Activated naive CD4-positive, alpha-beta T cell treated with anti-CD3 and anti-CD28 coated beads for 36 hours (primary cell): ENCODE measurements at regions not wholly inside any gene's neighbourhood (a gene's known extent, or its start where the extent isn't known, plus 50 kb on each side); places are given as distances from the start of the nearest gene placed in this dataset.

Source experiments
- CTCF ChIA-PET: fragments of 350-600 bp; sonication (Branson Sonifier 250); formaldehyde crosslinking; loops from one replicate; lab custom pipeline; 2021; ENCODE audit warnings: antibody characterized with exemption; lab: Charles Lee
- DNase-seq: peaks from one replicate; pipeline ENCODE4 v3.0.0-alpha.2; 2020
- H3K27ac Mint-ChIP-seq: one replicate; pipeline ENCODE4 v1.8.0; 2021; ENCODE audit warnings: mild to moderate bottlenecking, mixed read lengths
- H3K27me3 Mint-ChIP-seq: one replicate; pipeline ENCODE4 v1.8.0; 2021; ENCODE audit warnings: low read depth, mixed read lengths
- H3K36me3 Mint-ChIP-seq: one replicate; pipeline ENCODE4 v1.8.0; 2021; ENCODE audit warnings: low read depth, mixed read lengths
- H3K4me1 Mint-ChIP-seq: one replicate; pipeline ENCODE4 v1.8.0; 2021; ENCODE audit warnings: low read depth, mixed read lengths
- H3K4me3 Mint-ChIP-seq: one replicate; pipeline ENCODE4 v1.8.0; 2021; ENCODE audit warnings: mild to moderate bottlenecking, moderate library complexity, mixed read lengths
- H3K9me3 Mint-ChIP-seq: one replicate; pipeline ENCODE4 v1.8.0; 2021; ENCODE audit warnings: mixed read lengths
- intact Hi-C: fragments of 100-400 bp; cut with micrococcal nuclease; formaldehyde crosslinking; loops from one replicate; pipeline ENCODE4 v1.15.1; 2023

GRCh38 chr9:1747417-1747967 lies 267.7 kb upstream of the SMARCA2 start:
- CTCF ChIA-PET, result no interaction called here

DNA sequence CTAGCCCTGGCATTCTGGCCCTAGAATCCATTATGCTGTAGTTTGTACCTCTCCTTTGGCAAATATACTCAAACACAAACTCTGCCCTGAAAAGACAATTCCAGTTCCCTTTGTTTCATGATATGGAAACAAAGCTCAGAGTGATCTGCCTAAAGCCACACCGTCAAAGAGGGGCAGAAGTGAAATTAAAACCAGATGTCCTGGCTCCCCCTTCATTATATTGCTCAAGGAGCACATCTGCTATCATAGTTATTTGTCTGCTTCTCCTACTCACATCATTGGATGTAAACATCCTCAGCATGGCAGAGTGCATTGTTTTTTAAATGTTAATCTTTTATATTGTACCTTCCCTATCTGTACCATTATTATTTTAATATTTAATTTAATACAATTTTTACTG lies 266.7 kb upstream of the SMARCA2 start:
- Mint-ChIP-seq H3K27ac (no peak overlapping the region), H3K27me3 (peaks cover 22% of the 10 kb centered on the region), H3K36me3 (peaks cover 4% of the 10 kb centered on the region), H3K9me3 (peaks cover 9% of the 10 kb centered on the region), H3K4me3 (no peak overlapping the region), H3K4me1 (no peaks in the 10 kb centered on the region)
- intact Hi-C loops, result no loop called here
- CTCF ChIA-PET, result interaction anchor here (0.6 kb wide), 1 partner anchor 71 kb away, joined by 3 read pairs; no protein-coding TSS in a partner anchor
- no peak for DNase-seq

More at GRCh38 chr9:1747417-1747967, 267.7 kb upstream of the SMARCA2 start:
- Mint-ChIP-seq H3K36me3 (no peaks in the 10 kb centered on the region), H3K4me1 (no peaks in the 10 kb centered on the region), H3K9me3 (peaks cover 6% of the 10 kb centered on the region), H3K27me3 (peaks cover 20% of the 10 kb centered on the region), H3K27ac (no peak overlapping the region), H3K4me3 (no peak overlapping the region)
- intact Hi-C loops, result no loop called here
- DNase-seq, result no peak

GRCh38 chr9:1757186-1757585 lies 258.0 kb upstream of the SMARCA2 start:
- Mint-ChIP-seq H3K27ac (no peak overlapping the region), H3K36me3 (peaks cover 4% of the 10 kb centered on the region), H3K4me1 (peaks cover 2% of the 10 kb centered on the region), H3K27me3 (peaks cover 14% of the 10 kb centered on the region), H3K4me3 (no peak overlapping the region), H3K9me3 (peaks cover 4% of the 10 kb centered on the region)
- CTCF ChIA-PET, result interaction anchor here (0.7 kb wide), 1 partner anchor 17 kb away, joined by 3 read pairs; no protein-coding TSS in a partner anchor
- no peak for DNase-seq
- intact Hi-C loops, result no loop called here

DNA sequence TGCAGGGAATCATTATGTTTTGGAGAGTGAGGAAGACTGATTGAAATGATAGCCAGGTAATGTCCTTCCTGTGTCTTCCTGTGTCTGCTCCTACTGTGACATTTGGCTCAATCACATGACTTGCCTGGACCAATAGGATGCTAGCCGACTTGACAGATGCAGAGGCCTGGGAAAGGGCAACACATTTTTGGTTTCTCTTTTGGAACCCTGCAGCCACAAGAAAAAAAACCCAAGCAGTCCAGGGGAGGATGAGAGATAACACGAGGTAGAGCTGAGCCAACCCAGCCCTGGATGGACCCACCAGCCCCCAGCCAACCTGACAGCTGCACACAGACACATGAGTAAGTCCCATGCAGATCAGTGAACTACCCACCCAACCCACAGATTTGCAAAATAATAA lies 256.1 kb upstream of the SMARCA2 start:
- intact Hi-C loops, result no loop called here
- Mint-ChIP-seq H3K9me3 (no peaks in the 10 kb centered on the region), H3K4me3 (no peak overlapping the region), H3K27ac (no peak overlapping the region), H3K4me1 (peaks cover 2% of the 10 kb centered on the region), H3K27me3 (peaks cover 13% of the 10 kb centered on the region), H3K36me3 (no peaks in the 10 kb centered on the region)
- peak; percentile 5 for DNase-seq
- CTCF ChIA-PET, result no interaction called here

- Mint-ChIP-seq H3K36me3 (no peaks in the 10 kb centered on the region), H3K27me3 (peaks cover 13% of the 10 kb centered on the region), H3K27ac (no peak overlapping the region), H3K4me3 (no peak overlapping the region), H3K9me3 (no peaks in the 10 kb centered on the region), H3K4me1 (peaks cover 2% of the 10 kb centered on the region)
- no peak for DNase-seq
- CTCF ChIA-PET, result no interaction called here
- intact Hi-C loops, result no loop called here
These were observed 255.3 kb upstream of the SMARCA2 start for GRCh38 chr9:1759771-1760300.

DNA sequence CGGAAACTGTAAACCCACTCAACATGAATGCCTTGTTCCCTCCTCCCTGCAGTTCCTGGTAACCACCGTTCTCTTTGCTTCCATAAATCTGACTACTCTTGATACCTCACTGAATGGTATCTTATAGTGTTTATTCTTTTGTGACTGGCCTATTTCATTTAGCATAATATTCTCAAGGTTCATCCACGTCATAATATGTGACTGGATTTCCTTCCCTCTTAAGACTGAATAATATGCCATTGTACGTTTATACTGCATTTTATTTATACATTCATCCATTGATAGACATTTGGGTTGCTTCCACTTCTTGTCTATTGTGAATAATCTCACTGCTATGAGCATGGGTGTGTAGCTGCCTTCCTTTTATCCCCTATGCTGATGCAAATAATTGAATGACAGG lies 253.3 kb upstream of the SMARCA2 start:
- no peaks in the 10 kb centered on the region for H3K36me3 Mint-ChIP-seq
- peaks cover 15% of the 10 kb centered on the region for H3K27me3 Mint-ChIP-seq
- H3K4me3 Mint-ChIP-seq, result no peak overlapping the region
- H3K27ac Mint-ChIP-seq, result no peak overlapping the region
- DNase-seq, result no peak
- CTCF ChIA-PET, result no interaction called here
- no peaks in the 10 kb centered on the region for H3K9me3 Mint-ChIP-seq
- H3K4me1 Mint-ChIP-seq, result peaks cover 2% of the 10 kb centered on the region
- intact Hi-C loops, result no loop called here

- H3K27ac Mint-ChIP-seq, result no peak overlapping the region
- H3K4me1 Mint-ChIP-seq, result peaks cover 6% of the 10 kb centered on the region
- no peaks in the 10 kb centered on the region for H3K9me3 Mint-ChIP-seq
- H3K4me3 Mint-ChIP-seq, result no peak overlapping the region
- no peak for DNase-seq
- CTCF ChIA-PET, result no interaction called here
- intact Hi-C loops, result no loop called here
- H3K36me3 Mint-ChIP-seq, result no peaks in the 10 kb centered on the region
- H3K27me3 Mint-ChIP-seq, result peaks cover 24% of the 10 kb centered on the region
These were observed 249.1 kb upstream of the SMARCA2 start for GRCh38 chr9:1766042-1766441.

DNA sequence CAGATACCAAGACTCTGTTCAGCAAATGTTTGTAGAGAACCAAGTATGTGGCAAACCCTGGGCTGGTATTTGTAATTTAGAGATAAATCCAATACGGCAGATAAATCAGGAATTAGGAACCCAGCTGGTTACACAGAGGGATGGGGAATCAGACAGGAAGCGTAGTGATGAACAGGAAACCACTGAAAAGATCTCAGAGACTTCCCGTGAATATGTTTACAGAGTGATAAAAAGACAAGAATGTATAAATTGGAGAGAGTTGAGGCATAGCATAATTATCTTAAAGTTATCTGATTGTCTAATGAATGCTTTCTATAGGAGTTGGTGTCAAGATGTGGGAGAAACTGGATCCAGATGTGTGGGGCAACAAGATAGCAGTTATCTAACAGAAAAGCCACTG lies 246.6 kb upstream of the SMARCA2 start:
- Mint-ChIP-seq H3K4me1 (peaks cover 4% of the 10 kb centered on the region), H3K27me3 (peaks cover 23% of the 10 kb centered on the region), H3K4me3 (no peak overlapping the region), H3K27ac (no peak overlapping the region), H3K36me3 (no peaks in the 10 kb centered on the region), H3K9me3 (no peaks in the 10 kb centered on the region)
- intact Hi-C loops, result no loop called here
- DNase-seq, result no peak
- CTCF ChIA-PET, result no interaction called here

DNA sequence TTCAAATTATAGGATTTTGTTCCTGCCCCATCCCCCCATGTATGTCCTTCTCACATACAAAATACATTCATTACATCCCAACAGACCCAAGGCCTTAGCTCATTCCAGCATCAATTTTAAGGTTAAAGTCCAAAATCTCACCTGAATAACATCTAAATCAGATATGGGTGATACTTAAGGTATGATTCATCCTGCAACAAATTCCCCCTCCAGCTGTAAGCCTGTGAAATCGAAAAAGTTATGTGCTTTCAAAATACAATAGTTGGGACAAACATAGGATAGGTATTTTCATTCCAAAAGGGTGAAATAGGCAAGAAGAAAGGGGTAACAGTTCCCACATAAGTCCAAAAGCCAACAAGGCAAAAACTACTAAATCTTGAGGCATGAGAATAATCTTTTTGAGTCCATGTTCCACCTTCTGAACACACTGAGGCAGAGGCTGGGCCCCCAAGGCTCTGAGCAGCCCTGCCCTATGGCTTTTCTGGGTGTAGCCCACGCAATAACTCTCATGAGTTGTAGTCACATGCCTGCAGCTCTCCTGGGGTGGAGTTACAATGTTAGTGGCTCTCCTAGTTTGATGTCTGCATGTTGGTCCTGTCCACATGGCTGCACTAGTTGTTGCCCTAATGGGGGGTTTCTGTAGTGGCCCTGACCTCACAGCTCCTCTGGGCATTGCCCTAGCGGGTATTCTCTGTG lies 243.9 kb upstream of the SMARCA2 start:
- Mint-ChIP-seq H3K9me3 (no peaks in the 10 kb centered on the region), H3K27me3 (peaks cover 27% of the 10 kb centered on the region), H3K27ac (no peak overlapping the region), H3K4me1 (peaks cover 4% of the 10 kb centered on the region), H3K36me3 (no peaks in the 10 kb centered on the region), H3K4me3 (no peak overlapping the region)
- intact Hi-C loops, result no loop called here
- DNase-seq, result no peak
- CTCF ChIA-PET, result no interaction called here

GRCh38 chr9:1775230-1775629 lies 239.9 kb upstream of the SMARCA2 start:
- Mint-ChIP-seq H3K4me3 (no peak overlapping the region), H3K27me3 (peaks cover 14% of the 10 kb centered on the region), H3K9me3 (no peaks in the 10 kb centered on the region), H3K4me1 (no peaks in the 10 kb centered on the region), H3K36me3 (no peaks in the 10 kb centered on the region), H3K27ac (no peak overlapping the region)
- no peak for DNase-seq
- CTCF ChIA-PET, result no interaction called here
- intact Hi-C loops, result no loop called here

DNA sequence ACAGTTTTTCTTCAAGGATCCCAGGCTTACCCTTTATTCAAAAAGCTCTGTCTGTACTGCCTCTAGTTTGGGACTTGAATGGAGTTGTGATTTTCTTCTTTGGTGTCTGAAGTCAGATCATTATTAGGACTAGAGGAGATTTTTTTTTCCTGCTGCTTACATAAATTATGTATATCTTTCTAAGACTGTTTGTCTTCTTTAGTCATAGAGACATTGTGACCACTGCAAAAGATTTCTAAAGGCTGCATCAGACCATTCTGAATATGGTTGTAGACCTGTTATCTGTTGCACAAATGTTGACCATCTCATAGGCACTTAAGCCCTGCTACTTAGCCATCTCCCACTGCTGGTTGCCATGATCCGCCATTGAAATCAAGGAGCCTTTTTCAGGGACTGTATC lies 238.5 kb upstream of the SMARCA2 start:
- H3K9me3 Mint-ChIP-seq, result no peaks in the 10 kb centered on the region
- peaks cover 13% of the 10 kb centered on the region for H3K27me3 Mint-ChIP-seq
- DNase-seq, result no peak
- CTCF ChIA-PET, result no interaction called here
- no peak overlapping the region for H3K27ac Mint-ChIP-seq
- H3K36me3 Mint-ChIP-seq, result no peaks in the 10 kb centered on the region
- no peaks in the 10 kb centered on the region for H3K4me1 Mint-ChIP-seq
- intact Hi-C loops, result no loop called here
- H3K4me3 Mint-ChIP-seq, result no peak overlapping the region

DNA sequence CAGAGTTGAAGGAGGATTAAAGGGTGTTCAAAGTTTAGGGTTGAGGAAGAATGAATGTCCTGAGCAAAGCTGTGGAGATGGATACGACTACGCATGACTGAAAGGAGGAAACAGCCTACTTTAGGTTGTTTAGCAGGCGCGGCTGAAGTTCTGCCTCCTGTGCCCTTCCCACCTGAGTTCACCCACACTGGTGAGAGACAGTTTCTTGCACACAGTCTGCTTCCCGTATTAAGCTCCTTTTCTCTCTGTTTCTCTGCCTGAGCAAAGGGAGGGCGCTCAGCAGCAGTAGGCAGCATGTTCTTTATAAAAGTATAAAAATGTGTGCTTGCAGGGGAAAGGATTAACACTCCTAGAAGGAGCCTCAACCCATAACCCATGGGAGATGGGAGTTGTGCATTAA lies 224.0 kb upstream of the SMARCA2 start:
- Mint-ChIP-seq H3K4me3 (no peak overlapping the region), H3K27me3 (peaks cover 10% of the 10 kb centered on the region), H3K4me1 (no peaks in the 10 kb centered on the region), H3K9me3 (no peaks in the 10 kb centered on the region), H3K27ac (no peak overlapping the region), H3K36me3 (no peaks in the 10 kb centered on the region)
- DNase-seq, result no peak
- CTCF ChIA-PET, result no interaction called here
- intact Hi-C loops, result no loop called here
